Osteocyte (in vitro differentiated cells): ENCODE measurements at regions not wholly inside any gene's neighbourhood (a gene's known extent, or its start where the extent isn't known, plus 50 kb on each side); places are given as distances from the start of the nearest gene placed in this dataset.

Experiments
- DNase-seq: peaks from one replicate; pipeline ENCODE4 v3.0.0; 2021; ENCODE audit warnings: mixed read lengths; ENCODE audit not compliant: unreplicated experiment; ENCODE audit errors: extremely low spot score
- H3K27ac Mint-ChIP-seq: one replicate; pipeline ENCODE4 v1.8.0; 2021; ENCODE audit warnings: mild to moderate bottlenecking, mixed read lengths; ENCODE audit not compliant: unreplicated experiment
- H3K27me3 Mint-ChIP-seq: one replicate; pipeline ENCODE4 v1.8.0; 2021; ENCODE audit warnings: mixed read lengths; ENCODE audit not compliant: unreplicated experiment
- H3K36me3 Mint-ChIP-seq: one replicate; pipeline ENCODE4 v1.8.0; 2021; ENCODE audit warnings: mixed read lengths; ENCODE audit not compliant: unreplicated experiment
- H3K4me1 Mint-ChIP-seq: one replicate; pipeline ENCODE4 v1.8.0; 2021; ENCODE audit warnings: mixed read lengths; ENCODE audit not compliant: unreplicated experiment
- H3K4me3 Mint-ChIP-seq: one replicate; pipeline ENCODE4 v1.8.0; 2021; ENCODE audit warnings: mild to moderate bottlenecking, moderate library complexity, mixed read lengths; ENCODE audit not compliant: unreplicated experiment
- H3K9me3 Mint-ChIP-seq: one replicate; pipeline ENCODE4 v1.8.0; 2021; ENCODE audit warnings: mixed read lengths; ENCODE audit not compliant: unreplicated experiment
- CTCF ChIP-seq: fragments of 200-600 bp; sonication (generic); IDR thresholded peaks from 2 replicates; pipeline ENCODE4 v1.5.0; 2021; ENCODE audit warnings: antibody characterized with exemption, mild to moderate bottlenecking, moderate library complexity

- no peaks in the 10 kb centered on the region for H3K9me3 Mint-ChIP-seq
- no peak for TF ChIP-seq CTCF
- no peak overlapping the region for H3K4me3 Mint-ChIP-seq
- no peak overlapping the region for H3K27ac Mint-ChIP-seq
- no peaks in the 10 kb centered on the region for H3K36me3 Mint-ChIP-seq
- peaks cover 2% of the 10 kb centered on the region for H3K27me3 Mint-ChIP-seq
- no peaks in the 10 kb centered on the region for H3K4me1 Mint-ChIP-seq
- DNase-seq = no peak
These were observed 425.7 kb downstream of the LRATD1 start for GRCh38 chr2:15058015-15058720.

DNA sequence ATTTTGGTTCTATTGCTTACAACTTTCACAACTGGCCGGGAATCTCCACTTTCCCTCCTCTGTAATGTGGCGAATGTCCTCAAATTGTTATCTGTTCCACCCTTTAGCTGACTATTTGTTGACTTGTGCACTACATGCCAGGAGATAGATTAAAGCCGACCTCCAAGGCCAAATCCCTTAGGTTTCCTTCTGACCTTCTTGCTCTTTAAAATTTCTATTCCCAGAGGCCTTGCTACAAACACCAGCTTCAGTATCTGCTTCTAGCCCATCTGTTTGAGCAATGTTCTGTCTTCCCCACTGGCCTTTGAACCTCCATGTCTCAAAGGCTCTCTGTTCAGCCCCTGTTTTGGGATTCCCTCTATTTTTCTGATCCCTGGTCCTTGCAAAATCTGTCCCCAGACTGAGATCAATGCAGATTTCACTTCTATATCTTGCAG lies 426.2 kb downstream of the LRATD1 start:
- H3K4me1 Mint-ChIP-seq = no peaks in the 10 kb centered on the region
- H3K4me3 Mint-ChIP-seq = no peak overlapping the region
- peaks cover 2% of the 10 kb centered on the region for H3K27me3 Mint-ChIP-seq
- H3K36me3 Mint-ChIP-seq = no peaks in the 10 kb centered on the region
- H3K9me3 Mint-ChIP-seq = peaks cover under 1% of the 10 kb centered on the region
- no peak for DNase-seq
- no peak overlapping the region for H3K27ac Mint-ChIP-seq
- no peak for TF ChIP-seq CTCF

- H3K27me3 Mint-ChIP-seq = peaks cover 2% of the 10 kb centered on the region
- no peaks in the 10 kb centered on the region for H3K4me1 Mint-ChIP-seq
- no peak for TF ChIP-seq CTCF
- no peak for DNase-seq
- H3K9me3 Mint-ChIP-seq = peaks cover 6% of the 10 kb centered on the region
- H3K27ac Mint-ChIP-seq = no peak overlapping the region
- no peak overlapping the region for H3K4me3 Mint-ChIP-seq
- H3K36me3 Mint-ChIP-seq = no peaks in the 10 kb centered on the region
These were observed 427.5 kb downstream of the LRATD1 start for GRCh38 chr2:15059870-15060512.

DNA sequence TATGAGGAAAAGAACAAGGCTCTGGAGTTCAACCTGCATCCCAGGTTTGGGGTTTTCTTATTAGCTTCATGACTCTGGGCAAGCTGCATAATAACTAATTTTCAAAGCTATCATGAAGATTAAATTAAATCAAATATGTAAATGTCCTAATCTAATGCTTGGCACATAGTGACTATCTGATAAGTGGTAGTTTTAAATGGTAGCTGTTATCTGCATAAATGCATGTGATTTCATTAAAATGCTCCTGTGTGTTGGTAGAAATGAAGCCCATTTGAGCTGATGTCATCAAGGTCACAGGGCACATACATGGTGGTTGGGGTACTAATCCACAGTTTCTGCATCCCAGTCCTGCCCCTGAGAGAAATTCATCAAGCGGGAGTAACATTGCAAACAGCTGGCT lies 428.8 kb downstream of the LRATD1 start:
- Mint-ChIP-seq H3K9me3 (peaks cover 17% of the 10 kb centered on the region), H3K27ac (no peak overlapping the region), H3K4me1 (no peaks in the 10 kb centered on the region), H3K27me3 (no peaks in the 10 kb centered on the region), H3K36me3 (no peaks in the 10 kb centered on the region), H3K4me3 (no peak overlapping the region)
- no peak for DNase-seq
- TF ChIP-seq CTCF = no peak

DNA sequence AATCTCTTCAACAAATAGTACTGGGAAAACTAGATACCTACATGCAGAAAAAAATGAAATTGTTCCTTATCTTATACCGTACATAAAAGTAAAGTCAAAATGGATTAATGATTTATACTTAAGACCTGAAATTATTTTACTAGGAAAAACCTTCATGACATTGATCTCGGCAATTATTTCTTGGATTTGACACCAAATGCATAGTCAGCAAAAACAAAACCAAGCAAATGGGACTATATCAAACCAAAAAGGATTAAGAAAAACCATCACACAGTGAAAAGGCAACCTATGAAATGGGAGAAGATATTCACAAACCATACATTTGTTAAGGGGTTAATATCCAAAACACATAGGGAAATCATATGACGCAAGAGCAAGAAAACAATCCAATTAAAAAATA lies 433.6 kb downstream of the LRATD1 start:
- peaks cover 2% of the 10 kb centered on the region for H3K27me3 Mint-ChIP-seq
- H3K4me3 Mint-ChIP-seq = no peak overlapping the region
- DNase-seq = no peak
- peaks cover 23% of the 10 kb centered on the region for H3K9me3 Mint-ChIP-seq
- H3K27ac Mint-ChIP-seq = no peak overlapping the region
- no peaks in the 10 kb centered on the region for H3K4me1 Mint-ChIP-seq
- TF ChIP-seq CTCF = no peak
- no peaks in the 10 kb centered on the region for H3K36me3 Mint-ChIP-seq
